Activated naive CD4-positive, alpha-beta T cell treated with anti-CD3 and anti-CD28 coated beads, Interleukin-2, amount 10 ng/mL, durations not matched to agents 7 days and 5 days (primary cell): ENCODE measurements at regions not wholly inside any gene's neighbourhood (a gene's known extent, or its start where the extent isn't known, plus 50 kb on each side); places are given as distances from the start of the nearest gene placed in this dataset.

ENCODE experiments used
- CTCF ChIA-PET: fragments of 350-600 bp; sonication (Branson Sonifier 250); formaldehyde crosslinking; loops from one replicate; lab custom pipeline; 2021; ENCODE audit warnings: antibody characterized with exemption; lab: Charles Lee
- DNase-seq: peaks from one replicate; pipeline ENCODE4 v3.0.0-alpha.2; 2020
- H3K27ac Mint-ChIP-seq: one replicate; pipeline ENCODE4 v1.8.0; 2021; ENCODE audit warnings: mild to moderate bottlenecking, moderate library complexity, mixed read lengths
- H3K27me3 Mint-ChIP-seq: one replicate; pipeline ENCODE4 v1.8.0; 2021; ENCODE audit warnings: mild to moderate bottlenecking, mixed read lengths
- H3K36me3 Mint-ChIP-seq: one replicate; pipeline ENCODE4 v1.8.0; 2021; ENCODE audit warnings: mixed read lengths
- H3K4me1 Mint-ChIP-seq: one replicate; pipeline ENCODE4 v1.8.0; 2021; ENCODE audit warnings: mixed read lengths
- H3K4me3 Mint-ChIP-seq: one replicate; pipeline ENCODE4 v1.8.0; 2021; ENCODE audit warnings: mild to moderate bottlenecking, moderate library complexity, mixed read lengths
- H3K9me3 Mint-ChIP-seq: one replicate; pipeline ENCODE4 v1.8.0; 2021; ENCODE audit warnings: mixed read lengths

DNA sequence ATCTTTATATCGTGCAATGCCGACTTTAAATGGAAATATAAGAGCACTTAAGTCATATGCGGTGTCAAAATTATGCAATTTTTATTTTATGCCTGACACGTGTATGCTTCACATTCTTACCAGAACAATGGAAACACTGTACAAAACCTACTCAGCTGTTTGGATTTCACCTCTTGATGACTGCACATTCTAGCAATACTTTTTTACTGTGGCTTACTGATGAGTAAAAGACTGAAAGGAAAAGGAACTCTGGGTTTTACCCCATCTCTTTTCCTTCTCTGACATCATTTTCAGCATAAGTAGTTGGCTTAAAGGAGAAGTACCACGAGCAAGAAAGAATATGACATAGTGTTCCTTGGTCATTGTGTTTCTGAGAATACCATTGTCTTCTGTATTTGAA lies 142.8 kb downstream of the POLR2M start:
- H3K27ac Mint-ChIP-seq, result no peak overlapping the region
- no peak for DNase-seq
- H3K9me3 Mint-ChIP-seq, result no peaks in the 10 kb centered on the region
- H3K36me3 Mint-ChIP-seq, result no peaks in the 10 kb centered on the region
- peaks cover 7% of the 10 kb centered on the region for H3K4me1 Mint-ChIP-seq
- H3K27me3 Mint-ChIP-seq, result peaks cover 18% of the 10 kb centered on the region
- no peak overlapping the region for H3K4me3 Mint-ChIP-seq
- CTCF ChIA-PET, result interaction anchor here (1.3 to 1.7 kb wide), 2 partner anchors 12 to 98 kb away, joined by 4 to 9 read pairs; no protein-coding TSS in a partner anchor

DNA sequence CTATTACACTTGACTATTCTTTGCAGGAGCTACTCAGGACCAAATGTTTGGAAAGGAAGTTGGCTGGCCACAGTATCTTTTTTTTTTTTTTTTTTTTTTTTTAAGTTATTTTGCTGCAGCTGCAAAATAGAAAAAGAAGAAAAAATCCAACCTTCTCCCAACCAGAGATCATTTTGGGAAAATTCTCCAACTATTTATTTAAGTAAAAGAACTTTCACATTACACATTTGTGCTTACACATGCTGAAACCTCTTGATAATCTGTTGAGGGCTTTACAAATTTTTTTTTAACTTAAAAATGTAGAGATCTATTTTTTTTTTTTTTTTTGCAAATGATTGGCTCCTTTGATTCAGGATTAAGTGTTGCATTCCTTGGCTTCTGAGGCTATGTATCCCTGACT lies 148.0 kb downstream of the POLR2M start:
- Mint-ChIP-seq H3K9me3 (no peaks in the 10 kb centered on the region), H3K36me3 (no peaks in the 10 kb centered on the region), H3K4me3 (no peak overlapping the region), H3K27ac (no peak overlapping the region), H3K4me1 (peaks cover 23% of the 10 kb centered on the region), H3K27me3 (peaks cover 17% of the 10 kb centered on the region)
- no peak for DNase-seq
- CTCF ChIA-PET, result no interaction called here

DNA sequence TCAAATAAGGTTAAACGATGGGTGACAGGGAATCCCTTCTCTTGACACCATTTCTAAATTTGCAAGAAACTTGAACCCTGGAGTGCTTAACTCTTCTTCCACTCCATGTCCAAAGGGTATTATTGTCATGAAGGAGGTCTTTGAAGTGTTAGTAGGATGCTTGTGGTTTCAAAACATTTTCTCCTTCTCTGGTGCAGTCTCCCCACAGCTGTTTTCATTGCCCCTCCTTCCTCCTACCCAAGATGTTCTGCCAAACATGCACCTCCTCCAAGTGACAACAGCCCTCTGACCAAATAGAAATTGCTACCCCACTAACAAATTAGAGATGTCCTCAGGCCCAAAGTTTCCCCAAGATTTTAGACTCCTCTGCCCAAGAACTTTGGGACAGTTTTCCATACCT lies 151.4 kb downstream of the POLR2M start:
- Mint-ChIP-seq H3K4me1 (peaks cover 23% of the 10 kb centered on the region), H3K4me3 (no peak overlapping the region), H3K36me3 (no peaks in the 10 kb centered on the region), H3K9me3 (no peaks in the 10 kb centered on the region), H3K27ac (no peak overlapping the region), H3K27me3 (peaks cover 12% of the 10 kb centered on the region)
- DNase-seq, result no peak
- CTCF ChIA-PET, result interaction anchor here (0.7 to 13.6 kb wide), 5 partner anchors 9 to 212 kb away, joined by 3 to 303 read pairs (median 3); no protein-coding TSS in a partner anchor

DNA sequence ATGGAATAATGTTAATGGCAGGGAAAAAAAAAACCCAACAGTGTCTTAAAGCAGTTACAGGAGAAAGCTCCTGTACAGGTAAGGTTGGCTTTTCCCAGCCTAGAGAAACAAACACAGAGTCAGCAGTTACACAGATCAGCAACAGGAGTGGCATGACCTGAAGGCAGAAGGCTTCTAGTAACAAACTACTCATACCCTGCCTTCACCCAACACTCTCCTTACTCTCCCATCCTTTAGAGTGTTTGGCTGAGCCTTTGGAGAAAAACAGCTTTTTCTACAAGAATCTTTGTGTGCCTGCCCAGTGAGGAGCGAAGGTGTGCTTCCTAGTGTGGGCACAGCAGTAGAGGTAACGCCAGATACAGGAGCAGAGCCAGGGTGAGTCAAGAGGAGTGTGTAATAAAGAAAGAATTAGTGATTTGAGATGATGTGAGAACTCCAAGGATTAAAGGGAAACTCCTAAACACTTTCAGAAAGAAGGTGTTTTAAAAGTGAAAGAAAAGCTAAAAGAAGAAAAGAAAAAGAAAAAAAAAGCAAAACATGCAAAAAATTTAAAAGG lies 152.7 kb downstream of the POLR2M start:
- no peak for DNase-seq
- Mint-ChIP-seq H3K36me3 (no peaks in the 10 kb centered on the region), H3K9me3 (no peaks in the 10 kb centered on the region), H3K4me1 (peaks cover 17% of the 10 kb centered on the region), H3K27ac (no peak overlapping the region), H3K27me3 (peaks cover 25% of the 10 kb centered on the region), H3K4me3 (no peak overlapping the region)
- CTCF ChIA-PET, result interaction anchor here (0.9 to 13.6 kb wide), 9 partner anchors 8 to 299 kb away, joined by 3 to 303 read pairs (median 5); no protein-coding TSS in a partner anchor

DNA sequence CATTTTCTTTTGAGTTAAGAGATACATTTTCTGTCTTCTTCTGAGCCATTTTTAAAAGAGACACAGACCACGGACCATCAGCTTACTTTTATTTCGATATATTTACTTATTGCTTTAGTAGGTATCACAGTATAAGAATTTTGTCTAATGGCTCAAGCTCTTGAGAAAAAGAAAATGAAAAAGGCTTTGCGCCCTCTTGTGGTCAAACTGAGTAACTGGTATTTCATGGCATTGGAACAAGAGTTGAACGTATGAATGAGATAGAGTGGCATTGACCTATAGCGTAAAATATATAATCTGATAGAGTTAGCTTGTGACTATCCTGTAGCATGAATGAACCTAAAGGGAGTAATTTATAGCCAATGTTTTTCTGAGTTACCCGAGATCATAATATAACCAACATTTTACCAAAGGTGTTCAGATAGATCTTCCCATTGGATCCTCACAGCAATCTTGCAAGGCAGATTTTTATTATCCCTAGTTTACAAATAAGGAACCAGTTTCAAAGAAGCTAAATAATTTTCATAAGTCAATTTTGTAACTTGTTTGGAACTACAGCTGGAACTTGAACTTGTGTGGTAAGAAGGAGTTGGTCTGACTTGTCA lies 154.6 kb downstream of the POLR2M start:
- peaks cover 30% of the 10 kb centered on the region for H3K27me3 Mint-ChIP-seq
- DNase-seq, result peak; percentile 46
- CTCF ChIA-PET, result interaction anchor here (0.7 to 13.6 kb wide), 37 partner anchors 9 to 322 kb away, joined by 3 to 303 read pairs (median 4); no protein-coding TSS in a partner anchor

DNA sequence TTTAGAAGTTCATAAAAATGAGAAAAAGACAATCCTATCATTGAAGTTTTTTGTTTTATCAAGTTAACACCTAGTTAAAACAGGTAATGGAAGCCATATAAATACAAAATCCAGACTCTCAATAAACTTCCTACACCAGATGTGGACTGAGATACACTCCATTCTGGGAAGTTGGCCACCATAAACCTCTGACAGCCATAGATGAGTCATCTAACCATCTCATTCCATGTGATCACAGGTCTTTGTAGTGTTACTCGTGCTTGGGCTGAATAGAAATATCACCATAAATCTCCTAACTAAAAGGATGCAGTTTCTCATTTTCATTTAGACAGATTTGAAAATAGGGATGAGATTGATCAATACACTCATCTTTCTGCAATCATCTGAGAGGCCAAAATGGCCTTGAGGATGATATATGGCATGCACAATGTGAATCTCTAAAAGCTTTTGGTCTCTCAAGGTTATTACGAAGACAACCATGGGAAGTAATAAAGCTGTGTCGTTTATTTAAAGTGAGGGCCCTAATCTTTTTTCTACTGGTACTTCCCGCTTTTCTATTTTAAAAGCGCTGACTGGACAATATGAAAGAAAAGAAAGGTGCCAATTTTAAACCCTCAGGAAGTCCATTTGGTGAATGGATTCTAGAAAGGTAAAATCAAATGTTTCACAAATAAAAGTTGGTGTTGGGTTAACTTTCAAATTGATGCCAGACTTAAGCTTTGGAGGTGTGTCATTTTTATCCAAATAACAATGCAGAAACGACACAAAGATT lies 155.5 kb downstream of the POLR2M start:
- CTCF ChIA-PET, result interaction anchor here (0.7 to 13.6 kb wide), 19 partner anchors 8 to 302 kb away, joined by 3 to 303 read pairs (median 4); no protein-coding TSS in a partner anchor
- Mint-ChIP-seq H3K4me3 (no peak overlapping the region), H3K4me1 (peaks cover 15% of the 10 kb centered on the region), H3K27me3 (peaks cover 33% of the 10 kb centered on the region), H3K9me3 (no peaks in the 10 kb centered on the region), H3K27ac (no peak overlapping the region), H3K36me3 (no peaks in the 10 kb centered on the region)
- no peak for DNase-seq

More for the DNA sequence above, 154.6 kb downstream of the POLR2M start:
- Mint-ChIP-seq H3K4me3 (no peak overlapping the region), H3K27ac (no peak overlapping the region), H3K4me1 (peaks cover 15% of the 10 kb centered on the region), H3K36me3 (no peaks in the 10 kb centered on the region), H3K9me3 (no peaks in the 10 kb centered on the region)

DNA sequence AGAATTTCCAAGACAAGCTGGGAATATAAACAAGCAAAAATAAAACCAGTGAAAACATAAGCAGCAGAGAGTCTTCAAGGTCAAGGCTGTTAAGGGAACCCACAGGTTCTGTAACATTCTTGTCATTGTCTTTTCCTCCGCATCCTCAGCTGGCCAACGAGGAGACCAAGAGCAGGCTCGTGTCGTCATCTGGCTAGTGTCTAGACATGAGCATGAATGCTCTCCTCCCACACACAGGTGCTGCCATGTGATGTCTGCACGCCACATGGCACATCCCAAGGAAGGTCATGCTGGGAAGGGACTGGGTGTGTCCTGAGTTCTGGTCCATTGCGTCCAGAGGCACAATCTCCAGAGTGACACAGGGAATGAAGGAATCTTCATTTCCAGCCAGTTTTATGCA lies 156.2 kb downstream of the POLR2M start:
- Mint-ChIP-seq H3K36me3 (no peaks in the 10 kb centered on the region), H3K4me3 (no peak overlapping the region), H3K27me3 (peaks cover 39% of the 10 kb centered on the region), H3K9me3 (no peaks in the 10 kb centered on the region), H3K27ac (no peak overlapping the region), H3K4me1 (peaks cover 11% of the 10 kb centered on the region)
- DNase-seq, result no peak
- CTCF ChIA-PET, result interaction anchor here (4.2 to 13.6 kb wide), 2 partner anchors 114 to 303 kb away, joined by 34 to 303 read pairs; no protein-coding TSS in a partner anchor

DNA sequence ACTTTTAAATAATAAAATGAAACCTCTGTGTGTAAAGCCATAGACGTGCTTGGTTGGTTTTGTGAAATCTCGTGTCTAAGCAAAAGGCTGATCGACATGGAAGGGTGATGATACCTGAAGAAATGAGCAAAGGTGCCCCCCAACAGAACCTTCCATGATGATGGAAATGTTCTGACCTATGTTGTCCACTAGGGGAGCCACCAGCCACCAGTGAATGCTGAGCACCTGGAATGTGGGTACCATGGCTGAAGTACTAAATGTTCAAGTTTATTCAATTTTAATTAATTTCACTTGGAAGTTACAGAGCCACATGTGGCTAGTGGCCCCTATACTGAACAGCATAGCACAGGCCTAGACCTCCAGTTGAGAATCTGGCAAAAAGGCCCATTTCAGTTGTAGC lies 158.8 kb downstream of the POLR2M start:
- H3K4me3 Mint-ChIP-seq, result no peak overlapping the region
- no peak for DNase-seq
- CTCF ChIA-PET, result interaction anchor here (0.6 to 13.6 kb wide), 10 partner anchors 17 to 337 kb away, joined by 3 to 303 read pairs (median 4); no protein-coding TSS in a partner anchor
- no peaks in the 10 kb centered on the region for H3K9me3 Mint-ChIP-seq
- peaks cover 10% of the 10 kb centered on the region for H3K4me1 Mint-ChIP-seq
- H3K27ac Mint-ChIP-seq, result no peak overlapping the region
- peaks cover 46% of the 10 kb centered on the region for H3K27me3 Mint-ChIP-seq
- H3K36me3 Mint-ChIP-seq, result no peaks in the 10 kb centered on the region

DNA sequence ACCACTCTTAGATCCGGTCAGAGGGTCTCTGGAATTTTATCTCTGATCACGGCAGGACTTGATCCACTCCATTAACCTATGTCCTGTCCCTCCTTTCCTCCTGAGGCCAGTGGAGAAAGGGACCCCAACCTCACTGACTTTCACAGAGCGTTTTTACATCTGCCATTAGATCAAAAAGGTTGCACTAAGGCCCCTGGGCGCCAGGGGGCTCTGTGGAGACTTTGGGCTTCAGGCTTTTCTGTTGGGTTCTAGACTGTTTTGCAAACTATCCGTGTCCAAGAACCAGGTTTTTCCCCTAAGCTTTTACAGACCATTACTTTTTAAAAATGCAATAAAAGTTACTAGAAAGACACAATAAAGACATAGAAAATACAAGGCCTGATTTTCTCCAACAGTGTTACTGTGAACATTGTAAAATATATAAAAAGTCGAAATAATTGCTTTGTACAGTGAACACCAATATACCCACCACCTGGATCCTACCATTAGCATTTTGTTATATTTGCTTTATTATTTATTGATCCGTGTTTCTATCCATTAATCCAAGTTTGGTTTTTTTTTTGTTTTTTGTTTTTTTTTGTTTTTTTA lies 159.7 kb downstream of the POLR2M start:
- Mint-ChIP-seq H3K27me3 (peaks cover 46% of the 10 kb centered on the region), H3K9me3 (no peaks in the 10 kb centered on the region), H3K4me1 (peaks cover 10% of the 10 kb centered on the region), H3K36me3 (no peaks in the 10 kb centered on the region), H3K4me3 (no peak overlapping the region), H3K27ac (no peak overlapping the region)
- peak; percentile 72 for DNase-seq
- CTCF ChIA-PET, result interaction anchor here (0.6 to 13.6 kb wide), 13 partner anchors 16 to 336 kb away, joined by 3 to 303 read pairs (median 4); no protein-coding TSS in a partner anchor

DNA sequence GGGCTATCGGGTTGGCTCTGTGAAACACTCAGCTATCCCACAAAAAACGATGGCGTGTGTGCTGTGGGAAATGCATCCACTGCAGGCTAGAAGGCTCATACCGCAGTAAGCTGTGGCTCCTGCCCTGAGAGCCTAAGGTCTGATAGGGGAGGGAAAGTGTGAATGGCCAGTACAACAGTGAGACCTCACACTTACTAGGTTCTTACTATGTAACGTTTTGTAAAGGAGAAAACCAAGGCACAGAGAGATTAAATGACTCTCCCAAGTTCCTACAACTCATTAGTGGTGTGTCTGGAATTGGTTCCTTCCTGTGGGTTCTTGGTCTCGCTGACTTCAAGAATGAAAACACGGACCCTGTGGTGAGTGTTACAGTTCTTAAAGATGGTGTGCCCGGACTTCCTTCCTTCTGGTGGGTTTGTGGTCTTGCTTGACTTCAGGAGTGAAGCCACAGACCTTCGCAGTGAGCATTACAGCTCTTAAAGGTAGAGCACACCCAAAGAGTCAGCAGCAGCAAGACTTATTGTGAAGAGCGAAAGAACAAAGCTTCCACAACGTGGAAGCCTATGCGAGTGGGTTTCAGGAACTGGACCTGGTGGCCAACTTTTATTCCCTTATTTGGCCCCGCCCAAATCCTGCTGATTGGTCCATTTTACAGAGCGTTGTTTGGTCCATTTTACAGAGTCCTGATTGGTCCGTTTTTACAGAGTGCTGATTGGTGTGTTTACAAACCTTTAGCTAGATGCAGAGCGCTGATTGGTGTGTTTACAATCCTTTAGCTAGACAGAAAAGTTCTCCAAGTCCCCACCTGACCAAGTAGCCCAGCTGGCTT lies 161.7 kb downstream of the POLR2M start:
- no peak for DNase-seq
- CTCF ChIA-PET, result interaction anchor here (0.6 to 13.6 kb wide), 7 partner anchors 10 to 314 kb away, joined by 3 to 303 read pairs (median 9); no protein-coding TSS in a partner anchor
- H3K27me3 Mint-ChIP-seq, result peaks cover 50% of the 10 kb centered on the region
- no peak overlapping the region for H3K27ac Mint-ChIP-seq
- no peaks in the 10 kb centered on the region for H3K36me3 Mint-ChIP-seq
- no peak overlapping the region for H3K4me3 Mint-ChIP-seq
- no peaks in the 10 kb centered on the region for H3K9me3 Mint-ChIP-seq
- H3K4me1 Mint-ChIP-seq, result peaks cover 10% of the 10 kb centered on the region

DNA sequence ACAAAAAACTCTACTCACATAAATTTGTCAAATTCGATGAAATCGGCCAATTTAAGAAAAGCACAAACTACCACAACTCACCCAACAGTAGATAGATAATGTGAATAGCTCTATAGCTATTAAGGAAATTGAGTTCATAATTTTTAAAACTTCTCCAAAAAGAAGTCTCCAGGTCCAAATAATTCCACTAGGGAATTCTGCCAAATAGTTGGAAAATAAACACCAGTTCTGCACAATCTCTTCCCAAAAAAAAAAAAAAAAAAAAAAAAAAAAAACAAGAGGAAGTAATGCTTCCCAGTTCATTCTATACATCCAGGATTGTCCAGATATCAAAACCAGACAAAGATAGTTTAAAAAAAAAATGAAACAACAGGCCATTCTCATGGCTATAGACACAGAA lies 164.2 kb downstream of the POLR2M start:
- H3K27ac Mint-ChIP-seq, result no peak overlapping the region
- peaks cover 10% of the 10 kb centered on the region for H3K4me1 Mint-ChIP-seq
- no peak overlapping the region for H3K4me3 Mint-ChIP-seq
- H3K27me3 Mint-ChIP-seq, result peaks cover 55% of the 10 kb centered on the region
- peaks cover 5% of the 10 kb centered on the region for H3K9me3 Mint-ChIP-seq
- DNase-seq, result no peak
- no peaks in the 10 kb centered on the region for H3K36me3 Mint-ChIP-seq
- CTCF ChIA-PET, result interaction anchor here (0.6 to 2.1 kb wide), 3 partner anchors 10 to 139 kb away, joined by 3 to 13 read pairs (median 3); no protein-coding TSS in a partner anchor

DNA sequence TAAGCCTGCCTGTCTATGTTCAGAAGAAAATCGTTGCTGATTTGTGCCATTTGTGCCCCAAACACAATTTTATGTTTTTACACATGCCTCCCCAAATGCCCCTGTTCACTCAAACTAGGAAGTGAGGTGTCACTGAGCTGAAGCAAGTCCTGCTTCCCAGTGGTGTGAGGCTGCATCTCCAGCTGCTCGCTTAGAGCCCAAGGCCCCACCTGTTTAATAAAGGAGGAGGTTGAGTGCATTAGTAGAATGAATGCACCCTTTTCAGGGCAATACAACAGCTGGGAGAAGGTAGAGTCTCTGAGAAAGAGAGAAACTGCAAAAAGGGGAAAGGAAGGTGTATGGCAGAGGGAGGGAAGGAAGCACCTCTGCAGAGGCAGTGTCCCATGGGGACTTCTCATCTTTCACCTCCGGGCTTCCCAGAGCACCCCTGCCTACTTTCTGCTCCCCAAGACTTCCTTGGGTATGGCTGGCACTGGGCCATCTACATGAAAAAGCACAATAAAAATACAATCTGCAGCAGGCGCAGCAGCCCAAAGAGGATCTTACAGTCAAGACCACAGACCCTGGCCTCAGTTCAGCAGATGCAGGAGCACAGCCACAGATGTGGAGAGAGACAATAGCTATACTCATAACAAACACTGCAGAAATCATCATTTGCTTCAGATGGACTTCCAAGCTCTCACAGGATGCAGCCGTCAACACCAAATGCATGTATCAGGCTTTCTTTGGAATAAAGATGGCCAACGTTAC lies 165.9 kb downstream of the POLR2M start:
- no peaks in the 10 kb centered on the region for H3K36me3 Mint-ChIP-seq
- H3K9me3 Mint-ChIP-seq, result peaks cover 5% of the 10 kb centered on the region
- CTCF ChIA-PET, result interaction anchor here (1.2 kb wide), 1 partner anchor 198 kb away, joined by 5 read pairs; no protein-coding TSS in a partner anchor
- no peak overlapping the region for H3K27ac Mint-ChIP-seq
- no peak for DNase-seq
- H3K4me3 Mint-ChIP-seq, result no peak overlapping the region
- H3K4me1 Mint-ChIP-seq, result peaks cover 10% of the 10 kb centered on the region
- peaks cover 48% of the 10 kb centered on the region for H3K27me3 Mint-ChIP-seq
